Lung (tissue), 11 donors: ENCODE measurements at regions not wholly inside any gene's neighbourhood (a gene's known extent, or its start where the extent isn't known, plus 50 kb on each side); places are given as distances from the start of the nearest gene placed in this dataset.

Source experiments
- ATAC-seq: fragments of 200-7000 bp; cut with Tn5 transposase; one replicate; pipeline ENCODE4 v1.9.1; 2020; ENCODE audit warnings: moderate number of reproducible peaks; ENCODE audit not compliant: insufficient read depth, low FRiP score
- DNase-seq, 3 donors: peaks; one replicate each; pipeline ENCODE4 v3.0.0-alpha.2; 2013 to 2017
- H3K27ac ChIP-seq, 2 donors: one replicate each; pipeline ENCODE4 v1.5.1; 2013; ENCODE audit warnings: mild to moderate bottlenecking in 2 of 2, moderate library complexity in 2 of 2, control low read depth in 1 of 2, inconsistent platforms in 1 of 2, low read depth in 1 of 2, low read length in 1 of 2
- H3K27me3 ChIP-seq, 3 donors: one replicate each; pipeline ENCODE4 v1.5.1; 2013; ENCODE audit warnings: low read length in 2 of 3; ENCODE audit not compliant: control insufficient read depth in 3 of 3, insufficient read depth in 3 of 3
- H3K36me3 ChIP-seq, 4 donors: one replicate each; pipeline ENCODE4 v1.5.1; 2013; ENCODE audit warnings: low read length in 4 of 4, mild to moderate bottlenecking in 1 of 4, moderate library complexity in 1 of 4; ENCODE audit not compliant: control insufficient read depth in 4 of 4, insufficient read depth in 4 of 4
- H3K4me1 ChIP-seq, 5 donors: one replicate each; pipeline ENCODE4 v1.5.1; 2013; ENCODE audit warnings: low read length in 5 of 5, mild to moderate bottlenecking in 2 of 5, moderate library complexity in 1 of 5; ENCODE audit not compliant: control insufficient read depth in 5 of 5, insufficient read depth in 5 of 5
- H3K4me3 ChIP-seq: one replicate; pipeline ENCODE4 v1.5.1; 2013; ENCODE audit warnings: mild to moderate bottlenecking, control low read depth, moderate library complexity
- H3K9ac ChIP-seq, 2 donors: one replicate each; pipeline ENCODE4 v1.5.1; 2013; ENCODE audit warnings: low read length in 2 of 2, control low read depth in 1 of 2; ENCODE audit not compliant: insufficient read depth in 1 of 2
- H3K9me3 ChIP-seq, 4 donors: one replicate each; pipeline ENCODE4 v1.5.1; 2013; ENCODE audit warnings: low read length in 3 of 4, mild to moderate bottlenecking in 1 of 4, moderate library complexity in 1 of 4; ENCODE audit not compliant: control insufficient read depth in 4 of 4, insufficient read depth in 3 of 4
- CTCF ChIP-seq: IDR thresholded peaks from 2 replicates; pipeline ENCODE4 v1.5.1; 2012; ENCODE audit warnings: mild to moderate bottlenecking; ENCODE audit errors: control extremely low read depth, extremely low read depth
- WGBS, 2 donors: extraction: QIAGEN DNeasy Blood & Tissue Kit; methylation state at CpG; one replicate each; pipeline ENCODE4 v1.1.7; 2013; 5-methylcytosine and 5-hydroxymethylcytosine counted together
- donor health status: control.
- donor health status: control.
- donor health status: Bipolar disorder and iron deficiency.
- donor health status: healthy.
- donor health status: DM: yes; HTN: yes; CAD: no.

GRCh38 chr6:139821676-139822223 lies 447.3 kb upstream of the CITED2 start:
- DNase-seq, result peak in 1 of 3 donors; percentile 34
- no peak for ATAC-seq
- Histone ChIP-seq H3K27ac (no peak overlapping the region), H3K27me3 (no peaks in the 10 kb centered on the region), H3K4me3 (no peak overlapping the region), H3K9ac (no peak overlapping the region), H3K4me1 (peaks cover 0 to 3% (median 0%) of the 10 kb centered on the region in 5 donors), H3K36me3 (no peaks in the 10 kb centered on the region), H3K9me3 (no peaks in the 10 kb centered on the region)
- WGBS, 2 donors, result 43 to 78% methylated on average over 2 of the region's 2 CpGs
- no peak for TF ChIP-seq CTCF

- H3K27ac ChIP-seq, result no peak overlapping the region
- H3K9me3 ChIP-seq, result no peaks in the 10 kb centered on the region
- ATAC-seq (no peak), DNase-seq (no peak)
- H3K9ac ChIP-seq, result no peak overlapping the region
- no peaks in the 10 kb centered on the region for H3K27me3 ChIP-seq
- WGBS, 2 donors, result 85 to 93% methylated on average over 1 of the region's 1 CpG
- no peak for TF ChIP-seq CTCF
- H3K36me3 ChIP-seq, result no peaks in the 10 kb centered on the region
- H3K4me3 ChIP-seq, result no peak overlapping the region
- H3K4me1 ChIP-seq, result peaks cover 0 to 3% (median 0%) of the 10 kb centered on the region in 5 donors
These were observed 445.8 kb upstream of the CITED2 start for GRCh38 chr6:139820210-139820609.

- no peaks in the 10 kb centered on the region for H3K36me3 ChIP-seq
- no peak overlapping the region for H3K4me3 ChIP-seq
- no peak for TF ChIP-seq CTCF
- DNase-seq (no peak), ATAC-seq (no peak)
- 84 to 94% methylated on average over 4 of the region's 4 CpGs for WGBS, 2 donors
- H3K9me3 ChIP-seq, result no peaks in the 10 kb centered on the region
- no peak overlapping the region for H3K27ac ChIP-seq
- H3K27me3 ChIP-seq, result no peaks in the 10 kb centered on the region
- H3K4me1 ChIP-seq, result peaks cover 0 to 3% (median 0%) of the 10 kb centered on the region in 5 donors
- no peak overlapping the region for H3K9ac ChIP-seq
These were observed 445.3 kb upstream of the CITED2 start for GRCh38 chr6:139819776-139820175.

GRCh38 chr6:139812939-139813338 lies 438.5 kb upstream of the CITED2 start:
- Histone ChIP-seq H3K27ac (no peak overlapping the region), H3K27me3 (no peaks in the 10 kb centered on the region), H3K9ac (no peak overlapping the region), H3K4me3 (no peak overlapping the region), H3K4me1 (no peaks in the 10 kb centered on the region), H3K36me3 (no peaks in the 10 kb centered on the region), H3K9me3 (no peaks in the 10 kb centered on the region)
- DNase-seq, result no peak
- 89 to 94% methylated on average over 3 of the region's 3 CpGs for WGBS, 2 donors
- no peak for TF ChIP-seq CTCF
- no peak for ATAC-seq
